ENCODE measurements at regions not wholly inside any gene's neighbourhood (a gene's known extent, or its start where the extent isn't known, plus 50 kb on each side); places are given as distances from the start of the nearest gene placed in this dataset.

- TF ChIP-seq CTCF (IDR thresholded peaks at IDR 0.05) (no peak), REST (IDR thresholded peaks at IDR 0.05; ENCODE audit: insufficient read depth in 1 of 2, low read depth in 2 of 2, low read length in 1 of 2) (no peak), SIN3A (IDR thresholded peaks at IDR 0.05; ENCODE audit: borderline replicate concordance, insufficient read depth, low read depth, low read length) (no peak), POLR2AphosphoS5 (IDR thresholded peaks at IDR 0.05; ENCODE audit: low read depth, low read length) (no peak), TCF7L2 (IDR thresholded peaks at IDR 0.05; ENCODE audit: low read depth, low read length) (no peak)
Measured at GRCh38 chr22:22973336-22973735, 85.7 kb downstream of the IGLL5 start.
